OCI-LY7 (cell line): ENCODE measurements at regions not wholly inside any gene's neighbourhood (a gene's known extent, or its start where the extent isn't known, plus 50 kb on each side); places are given as distances from the start of the nearest gene placed in this dataset.

ENCODE experiments used
- BruUV-seq: library from RNA; stranded (reverse); fragments of 400-500 nt; replicated peaks from 2 replicates; lab custom pipeline; 2021; lab: Mats Ljungman, UMichigan
- CTCF ChIA-PET: fragments of 300-600 bp; sonication (Branson Sonifier 250); formaldehyde crosslinking; loops from one replicate; lab custom pipeline; 2022; ENCODE audit warnings: antibody characterized with exemption; ENCODE audit not compliant: unreplicated experiment; lab: Charles Lee
- POLR2A ChIA-PET: fragments of 300-600 bp; sonication (Branson Sonifier 250); formaldehyde crosslinking; loops from one replicate; lab custom pipeline; 2022; ENCODE audit warnings: antibody characterized with exemption; lab: Charles Lee
- DNase-seq: peaks from one replicate; pipeline ENCODE4 v3.0.0-alpha.2; 2015; ENCODE audit warnings: low spot score
- H2AFZ ChIP-seq: fragments of 200-600 bp; sonication (generic), shearing (Covaris generic); 2 replicates; pipeline ENCODE4 v1.6.1; 2014; ENCODE audit warnings: mild to moderate bottlenecking, antibody characterized with exemption, low read length, moderate library complexity
- H3K27ac ChIP-seq: fragments of 200-600 bp; sonication (generic); 2 replicates; pipeline ENCODE4 v1.5.1; 2014; ENCODE audit warnings: mixed run types, low read depth, mild to moderate bottlenecking, moderate library complexity, low read length, inconsistent platforms; ENCODE audit not compliant: poor library complexity, severe bottlenecking
- H3K36me3 ChIP-seq: fragments of 200-600 bp; sonication (generic); 2 replicates; pipeline ENCODE4 v1.6.1; 2014; ENCODE audit warnings: mild to moderate bottlenecking, antibody characterized with exemption, low read length, moderate library complexity, mixed read lengths; ENCODE audit not compliant: insufficient read depth
- H3K4me1 ChIP-seq: fragments of 200-600 bp; sonication (generic); 2 replicates; pipeline ENCODE4 v1.5.1; 2014; ENCODE audit warnings: mild to moderate bottlenecking, low read length; ENCODE audit not compliant: insufficient read depth, poor library complexity, severe bottlenecking
- H3K4me2 ChIP-seq: fragments of 200-600 bp; sonication (generic); 2 replicates; pipeline ENCODE4 v1.6.1; 2014; ENCODE audit warnings: mild to moderate bottlenecking, low read length
- H3K4me3 ChIP-seq: fragments of 200-600 bp; sonication (generic); 2 replicates; pipeline ENCODE4 v1.5.1; 2014; ENCODE audit warnings: mild to moderate bottlenecking, low read depth, low read length; ENCODE audit not compliant: poor library complexity, severe bottlenecking
- H3K79me2 ChIP-seq: fragments of 200-600 bp; sonication (generic); 2 replicates; pipeline ENCODE4 v1.6.1; 2016; ENCODE audit warnings: low read depth, mild to moderate bottlenecking, low read length, moderate library complexity, mixed read lengths; ENCODE audit not compliant: insufficient read depth
- H3K9me2 ChIP-seq: fragments of 200-600 bp; sonication (generic); 2 replicates; pipeline ENCODE4 v1.6.1; 2016; ENCODE audit warnings: mild to moderate bottlenecking, low read length, mixed read lengths; ENCODE audit not compliant: insufficient read depth
- H3K9me3 ChIP-seq: fragments of 200-600 bp; sonication (generic); 2 replicates; pipeline ENCODE4 v1.6.1; 2014; ENCODE audit warnings: mild to moderate bottlenecking, mixed run types, low read length, mixed read lengths
- H4K20me1 ChIP-seq: fragments of 200-600 bp; sonication (generic); 2 replicates; pipeline ENCODE4 v1.6.1; 2014; ENCODE audit warnings: mild to moderate bottlenecking, antibody characterized with exemption, low read length, moderate library complexity, mixed read lengths; ENCODE audit not compliant: insufficient read depth
- CTCF ChIP-seq: fragments of 200-600 bp; sonication (generic); conservative IDR thresholded peaks from 2 replicates; pipeline ENCODE4 v1.5.1; 2014; ENCODE audit warnings: mild to moderate bottlenecking, antibody characterized with exemption, low read length, moderate library complexity, mixed read lengths
- EZH2phosphoT487 ChIP-seq: fragments of 200-600 bp; sonication (generic); IDR thresholded peaks from 2 replicates; pipeline ENCODE4 v1.6.1; 2018; ENCODE audit warnings: low read depth, borderline replicate concordance, mild to moderate bottlenecking, mixed run types, antibody characterized with exemption, low read length, moderate library complexity, mixed read lengths
- intact Hi-C: fragments of 100-400 bp; cut with micrococcal nuclease; formaldehyde crosslinking; loops from one replicate; pipeline ENCODE4 v1.10.0; 2022; ENCODE audit not compliant: unreplicated experiment

- ChIA-PET POLR2A (no interaction called here), CTCF (no interaction called here)
- no peaks in the 10 kb centered on the region for H4K20me1 ChIP-seq
- no peaks in the 10 kb centered on the region for H3K4me1 ChIP-seq
- TF ChIP-seq CTCF (peak; percentile 33; the same call in 1 of the 2 replicates), EZH2phosphoT487 (no peak)
- H3K4me2 ChIP-seq: no peak overlapping the region
- H3K9me2 ChIP-seq: no peaks in the 10 kb centered on the region
- H3K9me3 ChIP-seq: no peaks in the 10 kb centered on the region
- no peak for DNase-seq
- no peak overlapping the region for H2AFZ ChIP-seq
- no peaks in the 10 kb centered on the region for H3K36me3 ChIP-seq
- no TSS peak for BruUV-seq
- no peaks in the 10 kb centered on the region for H3K79me2 ChIP-seq
- no peak overlapping the region for H3K27ac ChIP-seq
- no peak overlapping the region for H3K4me3 ChIP-seq
- intact Hi-C loops: no loop called here
Observed at GRCh38 chr2:122531290-122532071, 776.0 kb downstream of the TSN start.

GRCh38 chr2:122532072-122532344, 776.6 kb downstream of the TSN start:
- no peak for TF ChIP-seq EZH2phosphoT487
- TF ChIP-seq CTCF: no peak; the same call in 1 of the 2 replicates
- Histone ChIP-seq H3K79me2 (no peaks in the 10 kb centered on the region), H3K27ac (no peak overlapping the region), H3K9me2 (no peaks in the 10 kb centered on the region), H3K4me1 (no peaks in the 10 kb centered on the region), H3K36me3 (no peaks in the 10 kb centered on the region), H4K20me1 (no peaks in the 10 kb centered on the region), H3K4me2 (no peak overlapping the region), H3K4me3 (no peak overlapping the region), H3K9me3 (no peaks in the 10 kb centered on the region), H2AFZ (no peak overlapping the region)
- BruUV-seq: no TSS peak
- POLR2A ChIA-PET: no interaction called here
- intact Hi-C loops: no loop called here
- no peak for DNase-seq
- CTCF ChIA-PET: no interaction called here

GRCh38 chr2:122532481-122532880, 777.0 kb downstream of the TSN start:
- Histone ChIP-seq H3K4me1 (no peaks in the 10 kb centered on the region), H3K79me2 (no peaks in the 10 kb centered on the region), H3K9me3 (no peaks in the 10 kb centered on the region), H3K9me2 (no peaks in the 10 kb centered on the region), H3K27ac (no peak overlapping the region), H3K4me2 (no peak overlapping the region), H2AFZ (no peak overlapping the region), H4K20me1 (no peaks in the 10 kb centered on the region), H3K36me3 (no peaks in the 10 kb centered on the region), H3K4me3 (no peak overlapping the region)
- intact Hi-C loops: no loop called here
- ChIA-PET CTCF (no interaction called here), POLR2A (no interaction called here)
- no peak for DNase-seq
- BruUV-seq: no TSS peak
- TF ChIP-seq EZH2phosphoT487: no peak
- TF ChIP-seq CTCF: no peak
